ENCODE measurements at regions not wholly inside any gene's neighbourhood (a gene's known extent, or its start where the extent isn't known, plus 50 kb on each side); places are given as distances from the start of the nearest gene placed in this dataset.

DNA sequence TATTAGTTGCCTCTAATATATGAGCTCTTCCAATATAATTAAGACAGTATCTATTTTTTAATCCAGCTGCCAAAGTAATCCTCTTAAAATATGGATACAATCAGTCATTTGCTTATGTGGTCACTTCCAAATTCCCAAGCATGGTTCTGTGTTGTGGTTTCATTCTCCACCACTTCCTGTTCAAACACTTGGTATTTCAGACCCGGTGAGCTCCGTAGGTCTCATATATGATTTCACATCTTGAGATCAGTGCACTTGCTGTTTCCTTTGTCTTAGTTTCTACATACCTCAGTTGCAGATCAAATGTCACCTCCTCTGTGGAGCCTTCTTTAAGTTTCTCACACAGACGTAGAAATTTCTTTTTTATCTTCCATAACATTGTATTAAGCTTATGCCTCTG is 254.2 kb downstream of the KCNS3 start:
- no peak for DNase-seq

DNA sequence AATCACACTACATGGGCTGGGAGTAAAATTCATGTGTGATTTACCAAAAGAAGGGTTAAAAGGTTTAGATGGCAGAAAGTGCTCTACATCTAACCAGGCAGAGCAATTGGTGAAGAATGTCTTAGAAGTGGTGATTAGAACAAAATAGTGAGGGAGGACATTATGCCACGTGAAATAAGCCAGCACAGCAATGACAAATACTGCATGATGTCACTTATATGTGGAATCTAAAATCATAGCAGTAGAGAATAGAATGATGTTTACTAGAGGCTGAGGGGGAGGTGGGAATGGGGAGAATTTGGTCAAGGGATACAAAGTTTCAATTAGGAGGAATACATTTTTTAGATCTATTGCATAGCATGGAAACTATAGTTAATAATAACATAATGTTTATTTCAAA is 253.3 kb downstream of the KCNS3 start:
- no peak for DNase-seq

DNA sequence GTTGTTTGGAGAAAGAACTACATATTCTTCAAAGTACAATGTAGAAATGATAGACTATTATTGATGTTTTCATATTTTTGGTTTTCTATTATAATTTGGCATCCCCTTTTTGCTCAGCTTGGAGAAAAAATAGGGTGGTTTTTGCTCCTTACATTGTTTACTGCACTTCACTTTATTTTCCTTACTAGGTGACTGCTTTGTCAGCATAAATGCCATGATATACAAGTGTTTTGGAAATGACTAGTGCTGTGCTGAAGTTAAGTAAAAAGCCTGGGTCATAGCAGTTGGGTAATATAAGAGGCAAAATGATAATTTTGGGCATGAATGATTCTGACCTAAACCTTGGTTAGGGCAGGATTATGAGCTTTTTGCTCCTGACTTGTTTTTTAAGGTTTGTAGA is 250.9 kb downstream of the KCNS3 start:
- DNase-seq: no peak

DNA sequence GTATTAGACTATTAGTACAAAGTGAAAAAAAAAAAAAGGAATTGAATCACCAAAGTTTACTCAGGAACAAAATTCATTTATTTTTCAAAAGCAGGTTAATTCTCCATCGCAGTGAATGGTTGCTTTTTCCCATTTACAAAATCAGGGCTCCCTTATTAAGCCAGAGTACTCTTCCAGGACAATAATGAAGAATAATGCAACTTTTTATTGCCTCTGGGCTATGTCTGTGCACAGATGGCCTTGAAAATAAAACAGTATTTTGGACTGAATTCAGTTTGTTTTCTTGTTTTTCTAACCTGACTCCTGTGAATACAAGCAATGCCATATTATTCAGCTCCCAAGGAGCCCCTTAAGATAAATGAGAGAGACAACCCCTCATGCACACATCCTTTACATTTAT is 246.8 kb downstream of the KCNS3 start:
- DNase-seq: no peak

DNA sequence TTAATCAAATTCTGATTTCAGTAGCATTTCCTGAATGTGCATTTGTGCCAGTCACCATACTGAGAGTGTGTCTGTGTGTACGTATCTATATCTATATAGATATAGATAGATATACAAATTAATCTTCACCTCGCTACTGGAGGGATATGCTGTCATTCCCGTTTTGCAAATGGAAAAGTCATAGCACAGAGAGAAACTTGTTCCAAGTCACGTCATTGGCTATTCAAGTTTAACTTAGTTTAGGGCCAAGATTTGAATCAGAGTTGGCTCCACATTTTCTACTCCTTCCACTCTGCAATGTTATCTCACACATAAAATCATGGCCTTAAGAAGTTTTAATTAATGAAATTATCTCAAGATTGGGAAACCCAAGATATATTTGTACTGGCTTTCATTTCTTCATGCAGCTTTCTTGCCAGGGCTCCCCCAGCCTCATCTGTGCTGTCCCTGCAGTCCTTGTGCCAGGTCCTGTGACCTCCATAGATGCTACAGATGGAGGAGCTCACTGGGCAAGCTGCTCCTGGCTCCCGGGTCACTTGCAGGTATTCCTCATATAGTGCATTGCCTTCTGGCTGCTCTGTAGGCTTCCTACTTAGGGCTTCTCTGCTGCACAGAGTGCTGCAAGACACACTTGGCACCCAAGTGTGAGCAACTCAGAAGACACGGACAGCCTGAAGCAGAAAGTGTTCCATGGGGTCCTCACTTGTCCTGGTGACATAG is 245.8 kb downstream of the KCNS3 start:
- DNase-seq: no peak

DNA sequence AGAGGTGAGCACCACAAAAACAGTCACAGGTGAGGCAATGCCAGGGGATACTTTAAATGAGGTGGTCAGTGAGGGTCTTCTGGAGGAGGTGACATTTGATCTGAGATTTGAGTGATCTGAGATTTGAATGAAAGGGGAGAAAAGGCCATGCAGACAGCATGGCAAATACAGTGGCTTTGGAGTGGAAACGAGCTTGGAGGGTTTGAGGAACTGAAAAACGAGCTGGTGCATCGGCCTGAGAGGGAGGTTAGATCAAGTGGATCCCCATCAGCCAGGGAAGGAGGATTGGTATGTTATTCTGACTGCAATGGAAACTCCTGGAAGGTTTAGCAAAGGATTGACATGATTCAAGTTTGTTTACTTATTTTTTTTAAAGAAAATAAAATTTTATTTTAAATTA is 245.1 kb downstream of the KCNS3 start:
- DNase-seq: no peak

DNA sequence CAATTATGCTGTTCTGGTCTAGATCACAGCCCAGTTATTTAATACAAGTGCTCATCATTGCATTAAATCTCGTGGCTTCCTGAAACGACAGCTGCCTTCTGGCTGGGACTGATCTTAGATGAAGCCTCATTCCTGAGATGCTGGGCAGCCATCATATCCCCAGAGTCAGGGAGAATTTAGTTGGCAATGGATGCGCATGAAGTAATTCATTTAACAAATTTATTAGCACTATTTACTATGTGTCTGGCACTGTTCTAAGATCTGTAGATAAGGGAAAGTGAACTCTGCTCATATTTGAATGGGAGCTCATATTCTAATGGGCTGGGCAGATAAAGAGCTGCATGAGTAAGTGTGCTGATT is 244.7 kb downstream of the KCNS3 start:
- DNase-seq: no peak

DNA sequence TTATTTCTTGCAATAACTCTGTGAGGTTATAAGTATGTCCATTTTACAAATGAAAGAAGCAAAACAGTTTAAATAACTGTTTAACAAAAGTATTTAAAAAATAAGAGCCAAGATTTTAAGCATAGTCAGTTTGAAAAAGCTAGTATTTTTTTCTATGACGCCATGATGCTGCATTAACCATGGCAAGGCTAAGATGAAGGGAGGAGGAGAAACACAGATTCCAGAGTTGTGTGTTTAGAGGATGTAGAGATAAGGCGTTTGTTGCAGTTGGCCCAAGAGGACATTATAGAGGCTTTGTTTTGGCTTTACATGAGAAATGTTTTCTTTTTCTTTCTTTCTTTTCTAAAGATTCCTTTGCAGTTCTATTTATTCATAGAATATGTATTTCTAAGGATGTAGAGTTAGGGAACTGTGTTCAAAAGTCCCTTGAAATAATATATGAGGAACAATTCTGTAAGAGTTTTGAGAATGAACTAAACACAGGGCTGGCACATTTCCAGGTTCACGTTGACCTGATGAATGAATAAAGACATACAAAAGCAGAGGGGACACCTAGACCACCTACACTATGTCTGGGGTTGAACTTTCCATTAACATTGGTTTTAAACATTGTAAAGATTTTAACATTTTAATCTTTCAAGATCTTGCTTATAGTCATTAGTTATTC is 244.2 kb downstream of the KCNS3 start:
- no peak for DNase-seq

DNA sequence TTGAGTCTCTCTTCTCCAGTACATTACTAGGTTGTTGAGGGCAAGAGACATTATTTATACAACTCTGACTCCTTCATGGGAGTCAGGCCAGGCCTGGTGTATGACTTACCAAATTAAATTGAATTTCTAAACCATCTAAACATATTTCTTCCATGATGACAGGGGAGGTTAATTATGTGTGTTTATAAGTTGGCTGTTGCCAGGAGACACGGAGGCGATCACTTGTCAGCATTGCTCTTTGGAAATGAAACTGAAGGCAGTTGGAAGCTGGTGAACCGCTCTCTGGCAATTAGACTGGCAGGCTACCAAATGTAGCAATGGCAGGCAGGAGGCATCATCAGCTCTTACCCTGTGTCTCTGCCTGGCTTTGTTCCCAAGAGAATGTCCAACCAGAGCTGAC is 241.4 kb downstream of the KCNS3 start:
- DNase-seq: no peak

DNA sequence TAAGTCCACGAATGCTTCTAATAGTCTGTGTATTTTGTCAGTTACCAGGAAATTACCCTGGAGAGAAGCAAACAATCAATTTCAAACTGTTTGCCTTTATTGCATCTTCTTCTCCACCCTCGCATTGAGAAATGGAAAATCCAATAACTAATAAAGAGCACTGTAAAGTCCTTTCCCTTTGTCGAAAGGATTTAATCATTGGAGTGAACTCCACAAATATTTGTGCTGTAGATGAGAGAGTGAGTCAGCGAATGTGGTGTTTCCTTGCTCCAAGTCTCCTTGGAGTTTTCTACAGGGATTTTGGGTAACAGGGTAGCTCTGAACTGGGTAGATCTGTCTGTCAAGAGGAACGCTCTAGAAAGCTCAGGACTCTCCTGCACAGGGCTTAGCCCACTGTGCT is 240.2 kb downstream of the KCNS3 start:
- DNase-seq: no peak

DNA sequence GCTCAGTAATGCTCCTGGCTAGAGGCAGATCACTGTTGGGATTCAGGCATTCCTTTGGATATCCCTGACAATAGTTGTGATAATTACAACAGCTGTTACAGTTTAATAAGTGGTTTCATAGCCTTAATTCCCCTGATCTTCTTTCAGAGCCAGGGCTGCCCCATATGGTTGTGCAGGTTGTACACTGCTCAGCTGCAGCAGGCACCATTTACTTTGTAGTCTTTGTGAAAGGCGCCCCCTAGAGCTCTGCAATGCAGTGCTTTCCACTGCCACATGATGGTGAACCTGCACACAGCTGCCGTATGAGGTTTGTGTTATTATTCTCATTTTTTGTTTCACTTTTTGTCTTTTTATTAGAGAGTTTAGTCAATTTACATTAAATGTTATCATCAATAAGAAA is 239.1 kb downstream of the KCNS3 start:
- no peak for DNase-seq

DNA sequence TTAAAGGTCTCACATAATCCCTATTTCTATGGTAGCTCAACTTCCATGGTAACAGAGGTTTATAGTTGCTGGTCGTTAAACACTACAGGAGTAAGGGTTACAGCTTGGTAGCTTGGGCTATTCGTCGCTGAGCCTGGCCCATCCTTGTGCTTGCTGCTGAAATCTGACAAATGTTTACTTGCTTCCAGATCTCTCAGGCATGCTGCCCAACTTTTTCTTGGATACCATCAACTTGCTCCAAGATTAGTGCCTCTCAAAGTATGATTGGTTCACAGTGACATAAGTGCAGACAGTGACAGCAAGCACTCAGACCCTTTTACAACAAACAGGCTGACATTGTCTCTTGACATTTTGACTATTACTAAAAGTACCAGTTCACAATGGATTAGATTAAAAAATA is 231.8 kb downstream of the KCNS3 start:
- no peak for DNase-seq

DNA sequence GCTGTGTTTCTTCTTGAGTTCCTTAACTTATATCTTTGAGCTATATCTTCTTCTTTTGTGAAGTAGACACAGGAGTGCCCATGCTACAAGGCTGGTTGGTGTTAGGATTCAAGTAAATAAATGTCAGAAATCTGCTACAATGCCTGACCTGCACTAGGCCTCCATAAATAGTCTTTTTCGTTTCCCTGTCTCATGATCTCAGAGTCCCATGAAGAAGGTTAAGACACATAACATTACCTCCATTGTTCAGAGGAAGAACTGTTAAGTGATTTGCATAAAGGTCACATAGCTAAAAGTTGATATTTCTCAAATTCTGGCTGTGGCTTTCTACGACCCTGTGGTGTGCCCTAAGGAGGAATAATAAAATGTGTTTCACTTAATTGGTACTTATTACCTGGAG is 228.4 kb downstream of the KCNS3 start:
- no peak for DNase-seq

DNA sequence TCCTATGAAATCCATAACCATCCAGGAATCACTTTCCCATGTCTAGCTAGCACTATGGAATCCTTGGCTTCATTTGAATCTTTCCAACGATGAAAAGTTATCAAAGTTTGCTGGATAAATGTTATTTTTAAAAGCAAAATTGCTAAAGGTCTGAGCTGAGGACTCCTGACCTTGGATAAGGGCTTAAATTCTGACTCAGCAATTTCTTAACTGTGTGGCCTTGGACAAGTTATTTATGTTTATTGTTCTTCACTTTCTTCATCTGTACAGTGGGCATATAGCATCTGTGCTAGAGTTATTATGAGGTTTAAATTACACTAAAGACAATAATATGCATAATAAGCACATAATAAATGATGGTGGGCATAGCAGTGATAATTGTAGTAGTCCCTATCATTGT is 227.5 kb downstream of the KCNS3 start:
- no peak for DNase-seq

DNA sequence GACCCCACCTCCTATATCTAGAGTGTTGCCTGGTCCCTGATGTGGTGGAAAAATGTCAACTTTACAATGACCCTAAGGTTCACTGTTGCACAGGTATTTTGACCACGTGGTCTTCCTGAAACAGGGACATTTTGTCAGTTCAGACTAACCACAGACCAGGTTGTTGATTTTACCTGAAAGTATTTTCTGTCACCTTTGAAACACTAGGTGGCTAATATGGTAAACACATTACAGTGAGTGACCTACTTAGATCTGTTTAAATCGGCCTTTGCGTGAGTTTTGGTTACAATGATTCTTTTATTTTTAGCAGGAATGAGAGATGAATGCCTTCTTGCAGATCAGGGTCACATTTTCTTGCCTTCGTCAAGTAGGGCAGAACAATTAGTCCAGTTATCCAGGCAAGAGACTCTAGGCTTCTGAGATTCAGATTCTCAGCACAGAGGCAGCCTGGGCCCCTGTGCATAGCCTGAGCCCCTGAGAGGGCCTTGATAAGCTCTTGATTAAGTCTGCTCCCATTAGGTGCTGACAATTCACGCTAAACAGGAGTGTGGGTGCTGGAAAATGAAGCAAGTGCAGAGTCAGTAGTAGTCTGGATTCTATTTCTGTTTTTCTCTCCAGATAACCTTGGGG is 226.2 kb downstream of the KCNS3 start:
- DNase-seq: no peak

DNA sequence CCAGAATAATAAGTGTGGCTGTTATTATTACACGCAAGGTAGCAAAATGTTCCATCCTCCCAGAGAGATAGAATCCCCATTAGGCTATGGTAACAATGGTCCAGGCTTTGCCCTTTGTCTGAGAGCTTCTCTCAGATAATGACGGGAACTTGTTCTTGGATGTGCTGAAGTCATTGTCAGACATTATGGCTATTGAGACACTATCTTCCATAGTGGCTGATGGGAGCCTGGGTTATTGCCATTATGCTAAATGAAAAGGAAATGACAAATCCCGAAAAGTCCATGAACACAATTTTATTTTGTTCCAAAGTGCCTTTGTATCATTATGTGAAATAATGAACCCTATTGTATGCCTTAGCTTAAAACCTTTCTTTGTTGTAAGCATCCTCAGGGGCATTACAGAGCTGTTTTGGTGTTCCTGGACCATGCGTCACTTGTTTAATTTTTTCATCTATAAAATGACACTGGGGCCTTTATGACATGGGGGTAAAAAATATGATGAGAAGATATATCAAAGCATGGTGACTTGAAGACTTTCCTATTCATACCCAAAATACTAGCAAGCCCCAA is 218.5 kb downstream of the KCNS3 start:
- no peak for DNase-seq

DNA sequence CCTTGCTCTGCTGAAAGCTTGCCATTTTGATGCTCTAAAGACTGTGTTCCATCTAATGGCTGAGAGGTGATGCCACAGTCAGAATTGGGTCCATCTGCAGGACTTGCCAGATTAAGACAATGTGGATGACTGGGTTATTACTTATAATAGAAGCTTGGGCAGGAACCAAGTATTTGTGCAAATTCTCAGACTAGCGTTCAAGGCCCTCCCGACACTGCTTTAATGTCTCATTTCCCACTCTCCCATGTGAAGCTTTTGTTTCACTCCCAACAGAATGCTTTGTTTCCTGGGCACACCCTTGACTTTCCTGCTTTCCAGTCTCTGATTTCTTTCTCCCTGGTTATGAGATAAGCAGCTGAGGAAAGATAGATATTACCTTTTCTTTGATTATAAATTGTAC is 215.8 kb downstream of the KCNS3 start:
- no peak for DNase-seq

DNA sequence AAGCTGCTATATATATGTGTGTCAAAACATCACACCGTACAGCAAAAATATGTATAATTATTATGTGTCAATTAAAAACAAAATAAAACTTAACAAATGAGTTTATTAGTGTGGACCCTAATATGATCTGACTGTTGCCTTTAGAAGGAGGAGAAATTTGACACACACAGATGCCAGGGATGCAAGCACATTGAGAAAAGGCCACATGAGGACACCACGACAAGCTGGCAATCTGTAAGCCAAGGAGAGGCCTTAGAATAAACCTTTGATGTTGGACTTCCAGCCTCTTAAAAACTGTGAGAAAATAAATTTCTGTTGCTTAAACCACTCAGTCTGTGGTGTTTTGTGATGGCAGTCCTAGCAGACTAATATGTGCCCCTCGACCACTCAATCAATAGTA is 214.7 kb downstream of the KCNS3 start:
- no peak for DNase-seq

DNA sequence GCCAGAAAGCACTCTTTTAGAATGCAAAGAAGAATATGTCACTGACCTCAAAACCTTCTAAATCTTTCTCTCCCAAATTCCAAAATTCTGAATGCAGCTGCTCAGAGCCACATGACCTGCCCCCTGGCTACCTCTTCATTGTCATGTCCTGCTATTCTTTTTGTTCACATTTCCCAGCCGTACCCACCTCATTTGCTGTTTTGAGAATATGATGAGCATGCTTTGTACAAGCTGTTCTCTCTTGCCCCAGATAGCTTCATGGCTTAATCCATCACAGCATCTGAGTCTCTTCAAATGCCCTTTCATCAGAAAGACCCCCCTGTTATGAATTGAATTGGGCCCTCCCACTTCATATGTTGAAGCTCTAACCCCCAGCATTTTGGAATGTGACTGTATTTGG is 214.3 kb downstream of the KCNS3 start:
- no peak for DNase-seq

DNA sequence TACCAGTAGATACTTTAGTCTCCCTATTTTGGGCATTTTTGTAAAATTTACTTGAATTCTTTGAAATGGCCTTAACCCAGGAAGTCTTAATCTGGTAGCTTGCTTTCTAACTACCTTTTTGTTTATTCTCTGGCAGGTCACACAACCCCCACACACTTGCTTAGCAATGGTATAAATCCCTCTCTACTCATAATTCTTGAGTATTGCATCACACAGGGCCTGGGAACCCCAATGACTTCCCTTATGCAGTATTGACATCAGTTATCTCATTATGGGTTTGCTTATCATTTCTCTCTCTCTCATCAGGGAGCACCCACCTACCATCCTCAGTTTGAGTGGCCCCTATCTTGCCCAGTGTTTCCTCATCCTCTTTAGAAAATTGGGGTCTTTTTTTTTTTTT is 207.1 kb downstream of the KCNS3 start:
- no peak for DNase-seq

DNA sequence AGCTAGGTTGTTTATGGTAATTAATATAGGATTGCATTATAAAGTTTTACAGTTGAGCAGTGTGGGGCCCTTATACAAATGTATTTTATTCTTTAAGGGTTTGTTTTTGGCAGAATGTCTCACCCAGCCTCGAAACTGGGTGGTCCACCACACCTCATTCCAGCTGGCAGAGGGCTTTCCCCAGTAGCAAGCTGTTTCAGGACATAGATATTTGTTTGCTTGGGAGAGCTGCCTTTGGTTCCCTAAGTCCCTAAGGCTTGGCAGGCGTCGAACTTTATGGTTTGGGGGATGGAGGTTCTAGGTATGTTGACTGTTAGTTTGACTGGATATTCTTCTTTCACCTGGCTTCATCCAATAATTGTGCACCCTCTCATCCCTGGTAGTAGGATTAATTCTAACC is 205.9 kb downstream of the KCNS3 start:
- DNase-seq: no peak

DNA sequence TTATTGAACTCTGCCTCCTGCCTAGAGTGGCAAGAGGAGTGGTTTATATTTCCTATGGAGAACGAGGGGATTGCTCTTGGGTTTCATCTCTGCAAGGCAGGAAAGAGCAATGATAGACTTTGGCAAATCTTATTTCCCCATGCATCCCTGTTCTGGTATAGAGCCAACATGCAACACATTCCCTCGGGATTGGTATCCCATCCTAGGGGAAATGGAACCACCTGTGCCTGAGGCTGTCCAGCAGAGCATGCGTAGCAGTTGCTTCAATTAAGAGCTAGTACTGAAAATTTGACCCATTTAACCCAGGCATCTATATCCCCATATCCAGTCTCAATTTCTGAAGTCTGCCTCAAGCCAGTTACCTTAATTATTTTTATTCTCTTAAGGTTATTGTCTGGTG is 205.3 kb downstream of the KCNS3 start:
- DNase-seq: no peak

DNA sequence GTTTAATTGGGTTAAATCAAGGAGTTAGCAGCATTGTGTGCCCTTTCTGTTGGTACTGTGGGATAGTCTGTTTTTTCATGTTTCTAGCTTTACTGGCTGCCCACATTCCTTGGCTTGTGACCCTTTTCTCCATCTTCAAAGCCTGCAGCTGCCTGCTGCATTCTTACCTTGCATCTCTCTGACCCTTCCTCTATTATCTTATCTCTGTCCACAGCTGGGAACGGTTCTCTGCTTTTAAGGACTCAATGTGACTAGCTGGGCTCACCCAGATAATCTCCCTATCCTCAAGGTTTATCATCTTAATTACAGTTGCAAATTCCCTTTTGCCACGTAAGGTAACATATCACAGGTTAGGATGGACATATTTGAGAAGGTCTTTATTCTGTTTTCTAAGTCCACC is 199.7 kb downstream of the KCNS3 start:
- no peak for DNase-seq

DNA sequence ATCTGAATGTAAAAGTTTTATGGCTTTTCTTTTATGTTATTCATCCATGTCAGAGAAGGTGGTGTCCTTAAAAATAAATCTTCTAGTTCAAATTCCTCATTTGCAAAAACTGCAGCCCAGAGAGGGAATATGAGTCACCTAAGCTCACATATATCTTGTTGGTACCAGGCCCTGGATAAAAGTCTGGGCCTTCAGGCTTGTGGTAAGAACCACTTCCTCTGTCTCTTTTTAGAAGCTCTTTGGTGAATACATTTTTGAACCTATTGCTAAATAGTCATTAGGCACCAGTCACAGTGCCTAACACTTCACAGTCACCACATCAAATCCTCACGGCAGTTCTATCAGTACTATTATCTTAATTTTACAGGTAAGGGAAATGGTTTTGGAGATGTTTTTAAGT is 199.2 kb downstream of the KCNS3 start:
- DNase-seq: no peak

Data from occipital lobe (tissue), 1 donor.